ENCODE measurements at regions not wholly inside any gene's neighbourhood (a gene's known extent, or its start where the extent isn't known, plus 50 kb on each side); places are given as distances from the start of the nearest gene placed in this dataset.

GRCh38 chrX:97763981-97764380 lies 880.3 kb downstream of the RPA4 start:
- no peak for DNase-seq

DNA sequence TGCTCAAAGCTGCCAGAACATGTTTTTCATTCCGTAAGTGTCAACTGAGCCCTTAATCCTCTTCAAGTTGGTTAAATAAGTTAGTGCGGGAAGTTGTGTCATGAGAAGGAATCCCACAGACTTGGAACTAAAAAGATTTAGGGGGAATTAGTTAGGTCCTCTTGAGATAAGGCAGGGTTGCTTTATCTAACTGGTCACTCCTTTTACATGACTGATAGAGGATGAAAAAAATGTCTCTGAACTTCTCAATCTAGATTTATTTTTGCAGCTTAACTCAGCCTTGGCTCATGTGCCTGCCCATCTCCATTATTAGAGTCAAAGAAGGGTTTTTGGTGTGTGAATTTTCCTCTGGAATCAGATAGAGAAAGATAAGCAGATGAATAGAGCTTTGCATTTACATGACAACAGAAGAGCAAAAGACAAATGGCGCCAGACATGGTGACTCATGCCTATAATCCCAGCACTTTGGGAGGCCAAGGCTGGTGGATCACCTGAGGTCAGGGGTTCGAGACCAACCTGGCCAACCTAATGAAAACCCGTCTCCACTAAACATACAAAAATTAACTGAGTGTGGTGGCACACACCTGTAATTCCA lies 882.9 kb downstream of the RPA4 start:
- no peak for DNase-seq

DNA sequence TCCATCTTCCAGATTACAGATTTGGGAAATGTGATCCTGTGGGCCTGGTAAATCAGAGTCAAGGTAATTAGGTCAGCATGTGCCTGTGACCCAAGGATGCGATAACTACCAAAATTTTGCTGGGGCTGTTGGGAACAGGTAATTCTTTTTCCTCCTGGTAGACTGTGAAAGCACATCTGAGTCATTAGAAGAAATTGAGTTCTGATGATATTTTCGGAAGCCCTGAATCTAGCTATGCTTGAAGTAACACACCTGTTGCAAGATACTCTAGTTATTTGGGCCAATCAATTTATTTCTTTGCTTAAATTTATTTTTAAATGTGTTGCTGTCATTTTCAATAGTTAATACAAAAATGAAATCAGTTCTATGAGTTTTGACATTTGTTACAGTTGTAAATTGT lies 903.6 kb downstream of the RPA4 start:
- no peak for DNase-seq

DNA sequence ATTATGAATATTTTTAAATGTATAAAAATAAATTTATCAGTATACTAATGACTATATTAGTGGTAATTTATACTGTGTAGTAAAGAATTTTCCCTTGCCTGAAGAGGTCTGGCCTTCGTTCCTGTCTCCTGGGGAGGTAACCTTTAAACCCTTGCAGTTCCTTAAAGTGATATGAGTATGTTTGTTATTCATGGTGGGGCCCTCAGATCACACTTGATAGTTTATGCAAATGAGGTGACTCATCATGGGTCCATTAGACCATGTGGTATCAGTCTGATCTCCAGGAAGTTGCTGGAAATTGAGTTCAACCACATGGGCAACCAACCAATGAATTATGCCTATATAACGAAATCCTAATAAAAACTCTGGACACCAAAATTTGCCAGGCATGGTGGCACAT lies 904.1 kb downstream of the RPA4 start:
- DNase-seq: no peak

DNA sequence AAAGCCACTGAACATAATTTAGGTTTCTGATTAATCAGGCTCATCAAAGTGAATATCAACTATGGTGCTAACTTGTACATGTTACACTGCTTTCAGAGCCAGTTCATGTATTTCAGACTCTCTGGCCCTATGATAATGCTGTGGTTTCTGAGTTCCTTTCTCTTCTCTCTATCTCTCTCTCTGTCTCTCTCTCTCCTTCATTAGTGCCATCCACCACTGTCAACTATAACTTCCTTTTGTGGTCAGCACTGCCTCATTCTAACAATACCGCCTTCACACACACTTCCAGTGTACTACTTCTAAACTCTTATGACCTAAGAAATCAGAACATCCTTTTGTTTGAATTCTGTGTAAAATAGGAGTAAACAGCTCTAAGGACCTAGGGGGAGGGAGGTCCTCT lies 907.1 kb downstream of the RPA4 start:
- DNase-seq: no peak

DNA sequence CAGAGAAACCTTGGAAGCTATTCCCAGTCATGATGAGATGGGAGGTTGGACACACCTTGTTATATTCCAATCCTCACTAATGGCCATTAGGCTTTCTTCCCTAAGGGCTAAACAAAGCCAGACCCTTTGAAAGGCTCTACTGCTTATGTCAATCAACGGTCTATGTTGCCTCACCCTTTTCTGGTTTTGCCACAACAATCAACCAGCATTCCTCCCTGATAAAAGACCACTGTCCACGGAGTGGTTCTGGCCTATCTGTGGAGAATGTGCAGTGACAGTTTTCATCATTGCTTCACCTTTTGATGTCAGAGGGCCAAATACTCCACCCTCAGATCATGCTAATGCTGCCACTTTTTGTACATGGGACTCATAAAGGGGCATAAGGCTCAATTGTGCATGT lies 913.4 kb downstream of the RPA4 start:
- no peak for DNase-seq

DNA sequence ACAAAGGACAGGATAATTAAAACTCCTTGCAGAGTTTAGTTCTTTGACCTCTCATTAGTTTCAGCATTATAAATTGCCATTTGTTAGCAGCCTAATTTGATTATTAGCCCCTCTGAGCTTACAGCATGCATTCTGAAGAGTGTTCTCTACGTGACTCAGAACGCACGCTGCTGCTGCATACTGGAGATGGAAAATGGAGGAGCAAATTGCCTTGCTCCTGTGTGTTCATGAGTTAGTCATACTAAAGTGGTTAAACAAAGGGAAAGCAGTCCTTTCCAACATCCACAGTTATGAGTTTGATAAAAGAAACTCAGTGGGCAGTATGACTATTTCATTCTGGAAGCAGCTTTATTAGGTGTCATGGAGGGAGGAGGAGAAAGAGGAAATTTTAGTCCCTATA lies 922.5 kb downstream of the RPA4 start:
- no peak for DNase-seq

DNA sequence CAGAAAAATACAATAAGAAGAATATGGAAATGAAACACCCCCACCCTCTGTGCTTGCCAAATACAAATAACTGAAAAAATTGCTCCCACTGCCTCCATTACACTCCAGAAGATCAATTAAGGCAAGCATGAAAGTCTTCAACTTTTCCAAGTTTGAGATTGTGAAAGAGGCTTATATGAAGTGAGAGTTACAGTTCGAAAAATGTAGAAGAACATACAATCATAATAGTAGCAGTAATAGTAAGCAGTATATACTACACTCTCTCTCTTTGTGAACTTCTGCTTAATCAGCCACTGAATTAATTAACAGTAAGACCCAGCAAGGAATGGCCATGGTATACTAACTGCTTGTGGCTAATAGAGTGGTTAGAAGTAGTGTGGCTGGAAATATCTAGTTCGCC lies 923.2 kb downstream of the RPA4 start:
- no peak for DNase-seq

GRCh38 chrX:97820170-97820569 lies 936.5 kb downstream of the RPA4 start:
- DNase-seq: no peak

DNA sequence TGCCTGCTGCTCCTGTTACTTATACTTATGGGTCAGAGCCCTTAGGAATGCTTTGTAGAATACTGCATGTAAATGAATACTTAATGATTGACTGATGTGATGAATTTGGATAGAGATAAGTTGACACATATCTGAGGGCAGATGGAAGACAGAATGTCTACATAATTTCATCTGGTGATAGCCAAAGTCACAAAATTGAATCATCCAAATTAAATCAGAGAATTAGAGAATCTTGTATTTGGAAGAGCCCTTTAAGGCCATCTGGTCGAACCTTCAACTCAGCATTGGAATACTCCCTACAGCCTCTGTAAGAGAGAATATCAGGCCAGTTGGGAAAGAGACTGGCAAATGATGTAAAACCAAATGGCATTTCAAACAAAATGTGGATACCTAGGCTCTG lies 944.8 kb downstream of the RPA4 start:
- DNase-seq: no peak

DNA sequence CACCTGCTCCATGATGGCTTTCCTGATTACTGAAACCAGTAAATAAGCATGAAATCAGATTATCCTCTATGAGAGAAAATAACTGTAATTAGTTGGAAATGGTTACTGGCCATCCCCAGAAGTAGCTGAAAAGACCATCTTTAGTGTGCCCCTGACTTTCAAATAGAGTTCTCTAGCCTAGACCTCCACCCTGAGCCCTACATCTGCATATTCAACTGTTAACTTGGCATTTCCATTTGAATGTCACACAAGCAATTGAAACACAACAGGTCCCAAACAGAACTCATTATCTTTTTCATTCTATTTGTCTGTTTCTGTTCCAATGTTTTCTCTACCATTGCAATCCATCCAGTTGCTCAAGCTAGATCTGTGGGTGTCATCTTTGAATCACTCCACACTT lies 952.3 kb downstream of the RPA4 start:
- DNase-seq: no peak

GRCh38 chrX:97841544-97842179 lies 958.0 kb downstream of the RPA4 start:
- no peak for DNase-seq

DNA sequence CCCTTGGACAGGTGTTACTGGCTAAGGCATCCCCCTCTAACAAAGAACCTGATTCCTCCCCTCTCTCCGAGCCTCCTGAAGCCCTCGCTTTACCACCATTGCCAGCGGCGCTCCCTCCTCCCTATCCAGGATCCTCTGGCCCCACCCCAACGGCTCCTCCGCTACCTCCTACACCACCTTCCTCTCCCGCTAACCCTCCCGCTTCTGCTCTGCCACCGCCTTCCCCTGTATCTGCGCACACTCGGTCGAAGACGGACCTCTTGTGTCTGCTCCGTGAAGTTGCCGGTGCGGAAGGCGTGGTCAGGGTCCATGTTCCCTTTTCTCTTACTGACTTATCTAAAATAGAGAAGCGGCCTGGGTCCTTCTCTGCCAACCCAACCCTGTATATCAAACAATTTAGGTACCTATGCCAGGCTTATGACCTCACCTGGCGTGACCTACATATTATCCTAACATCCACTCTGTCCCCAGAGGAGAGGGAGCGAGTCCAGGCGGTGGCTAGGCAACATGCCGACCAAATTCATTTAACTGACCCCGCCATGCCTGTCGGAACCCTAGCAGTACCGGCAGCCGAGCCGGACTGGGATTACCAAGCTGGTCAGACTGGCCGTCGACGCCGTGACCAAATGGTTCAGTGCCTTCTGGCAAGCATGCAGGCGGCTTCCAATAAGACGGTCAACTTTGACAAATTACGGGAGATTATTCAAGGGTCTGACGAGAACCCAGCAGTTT lies 958.9 kb downstream of the RPA4 start:
- no peak for DNase-seq

- DNase-seq: no peak
These were observed 959.6 kb downstream of the RPA4 start for GRCh38 chrX:97843200-97843811.

DNA sequence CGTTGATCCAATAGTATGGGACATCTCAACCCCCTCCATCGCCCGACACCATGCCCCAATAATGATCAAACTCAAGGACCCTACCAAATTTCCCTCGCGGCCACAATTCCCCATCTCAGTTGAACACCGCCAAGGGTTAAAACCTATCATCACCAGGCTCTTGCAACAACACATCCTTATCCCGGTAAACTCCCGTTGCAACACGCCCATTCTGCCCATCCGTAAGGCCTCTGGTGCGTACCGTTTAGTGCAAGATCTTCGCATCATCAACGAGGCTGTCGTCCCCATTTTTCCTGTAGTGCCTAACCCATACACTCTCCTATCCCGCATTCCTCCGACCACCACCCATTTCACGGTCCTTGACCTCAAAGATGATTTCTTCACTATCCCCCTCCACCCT lies 960.5 kb downstream of the RPA4 start:
- DNase-seq: no peak

DNA sequence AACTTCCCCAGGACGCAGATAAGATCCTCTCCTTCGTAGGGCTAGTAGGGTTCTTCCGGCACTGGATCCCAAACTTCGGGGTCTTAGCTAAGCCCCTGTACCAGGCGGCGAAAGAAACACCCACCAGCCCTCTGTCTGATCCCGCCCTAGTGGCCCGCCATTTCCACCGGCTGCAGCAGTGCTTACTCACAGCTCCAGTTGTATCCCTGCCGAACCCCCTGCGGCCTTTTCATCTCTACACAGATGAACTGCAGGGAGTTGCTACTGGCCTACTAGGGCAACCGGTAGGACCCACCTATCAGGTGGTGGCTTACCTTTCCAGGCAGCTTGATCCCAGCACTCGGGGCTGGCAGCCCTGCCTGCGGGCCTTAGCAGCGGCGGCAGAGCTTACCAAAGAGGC lies 961.2 kb downstream of the RPA4 start:
- DNase-seq: no peak

- no peak for DNase-seq
These were observed 961.7 kb downstream of the RPA4 start for GRCh38 chrX:97845451-97845850.

DNA sequence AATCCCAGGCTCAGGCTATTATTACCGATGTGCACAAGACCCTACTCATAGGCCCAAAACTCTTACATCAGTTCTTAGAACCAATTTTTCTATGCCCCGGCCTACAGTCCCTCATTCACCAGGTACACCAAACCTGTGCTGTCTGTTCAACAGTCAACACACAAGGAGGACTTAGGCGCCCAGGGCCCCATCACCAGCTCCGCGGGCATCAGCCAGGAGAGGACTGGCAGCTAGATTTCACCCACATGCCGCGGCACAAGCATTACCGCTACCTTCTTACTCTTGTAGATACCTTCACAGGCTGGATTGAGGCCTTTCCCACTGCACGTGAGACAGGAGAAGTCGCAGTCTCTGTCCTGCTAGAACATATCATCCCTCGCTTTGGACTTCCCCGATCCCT lies 962.5 kb downstream of the RPA4 start:
- no peak for DNase-seq

DNA sequence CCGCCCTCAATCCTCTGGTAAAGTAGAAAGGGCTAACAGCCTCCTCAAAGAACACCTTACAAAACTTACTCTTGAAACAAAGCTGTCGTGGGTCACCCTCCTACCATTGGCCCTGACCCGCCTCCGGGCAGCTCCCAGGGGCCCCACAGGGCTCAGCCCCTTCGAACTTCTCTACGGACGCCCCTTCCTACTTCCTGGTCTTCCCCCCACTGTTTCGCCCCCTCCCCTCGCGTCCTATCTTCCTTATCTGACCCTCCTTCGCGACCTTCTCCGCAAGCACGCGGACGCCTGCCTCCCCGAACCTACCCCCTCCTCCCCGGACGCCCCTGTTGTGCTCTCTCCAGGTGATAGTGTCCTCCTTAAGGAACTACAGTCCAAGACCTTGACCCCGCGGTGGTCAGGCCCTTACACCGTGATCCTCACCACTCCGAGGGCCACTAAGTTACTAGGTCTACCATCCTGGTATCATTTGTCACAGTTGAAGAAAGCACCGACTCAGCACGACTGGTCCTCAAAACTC lies 963.1 kb downstream of the RPA4 start:
- no peak for DNase-seq

GRCh38 chrX:97847885-97848679 lies 964.4 kb downstream of the RPA4 start:
- no peak for DNase-seq

GRCh38 chrX:97849951-97850350 lies 966.2 kb downstream of the RPA4 start:
- no peak for DNase-seq

DNA sequence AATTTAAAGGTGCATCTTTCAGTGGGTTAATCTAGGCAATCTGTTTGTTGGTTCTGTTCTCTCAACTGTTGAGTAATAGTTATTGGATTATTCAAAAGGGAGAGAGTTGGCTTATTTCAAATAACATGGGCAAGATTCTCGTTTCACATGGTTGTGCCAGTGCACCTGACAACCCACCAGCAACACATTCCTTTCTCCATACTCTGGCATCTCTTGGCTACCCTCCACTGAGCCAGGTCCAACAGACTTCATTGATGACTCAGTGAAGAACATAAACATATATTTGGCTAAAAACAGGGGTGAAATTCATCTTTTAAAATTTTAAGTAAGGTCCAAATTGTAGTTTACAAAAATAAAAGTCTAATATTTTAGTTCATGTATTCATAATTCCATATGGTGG lies 967.2 kb downstream of the RPA4 start:
- no peak for DNase-seq

Data from nucleus accumbens (tissue), 56 donors.